ENCODE measurements at regions not wholly inside any gene's neighbourhood (a gene's known extent, or its start where the extent isn't known, plus 50 kb on each side); places are given as distances from the start of the nearest gene placed in this dataset.
"Not testable (repeated sequence)": the region's sequence is repeated elsewhere in the genome, so short reads cannot be mapped to it uniquely, and the experiment has no call there.

DNA sequence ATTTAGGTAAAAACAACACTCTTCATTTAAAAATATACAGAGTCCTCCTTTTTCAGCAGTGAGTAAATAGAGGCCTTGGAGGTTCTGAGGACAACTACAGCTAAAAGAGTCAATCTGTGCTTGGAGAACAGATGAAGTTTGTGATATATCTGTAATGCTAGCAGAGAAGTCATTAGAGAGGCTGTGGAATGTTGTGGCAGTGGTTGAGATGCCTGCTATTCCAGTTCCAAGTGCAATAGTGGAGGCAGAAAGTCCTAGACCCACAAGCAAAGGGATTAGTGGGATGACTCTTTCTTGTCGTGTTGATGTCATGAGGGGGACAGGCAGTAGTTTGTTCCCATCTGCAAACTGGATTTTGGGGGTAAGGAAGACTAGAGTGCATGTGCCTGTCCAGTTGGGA, 62.1 kb upstream of the EZR start:
- not testable (repeated sequence) for DNase-seq

DNA sequence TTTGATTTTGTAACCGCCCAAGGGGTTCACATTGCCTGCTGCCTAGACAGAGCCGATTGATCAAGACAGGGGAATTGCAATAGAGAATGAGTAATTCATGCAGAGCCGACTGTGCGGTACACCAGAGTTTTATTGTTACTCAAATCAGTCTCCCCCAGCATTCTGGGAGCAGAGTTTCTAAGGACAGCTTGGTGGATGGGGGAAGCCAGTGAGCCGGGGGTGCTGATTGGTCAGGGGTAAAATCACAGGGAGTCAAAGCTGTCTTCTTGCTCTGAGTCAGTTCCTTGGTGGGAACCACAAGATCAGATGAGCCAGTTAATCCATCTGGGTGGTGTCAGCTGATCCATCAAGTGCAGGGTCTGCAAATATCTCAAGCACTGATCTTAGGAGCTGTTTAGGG, 60.0 kb upstream of the EZR start:
- no peak for DNase-seq

DNA sequence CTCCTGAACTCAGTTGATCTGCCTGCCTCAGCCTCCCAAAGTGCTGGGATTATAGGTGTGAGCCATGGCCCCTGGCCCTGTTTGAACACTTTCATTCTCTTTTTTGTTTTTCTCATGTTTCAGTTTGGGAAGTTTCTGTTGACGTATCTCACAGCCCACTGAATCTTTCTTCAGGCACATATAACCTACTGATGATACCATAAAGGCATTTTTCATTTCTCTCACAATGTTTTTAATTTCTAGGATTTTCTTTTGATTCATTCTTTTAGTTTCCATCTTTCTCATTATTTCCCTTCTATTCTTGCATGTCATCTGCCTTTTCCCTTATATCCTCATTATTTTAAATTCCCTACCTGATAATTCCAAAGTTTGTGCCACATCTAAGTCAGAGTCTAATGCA, 58.5 kb upstream of the EZR start:
- no peak for DNase-seq

DNA sequence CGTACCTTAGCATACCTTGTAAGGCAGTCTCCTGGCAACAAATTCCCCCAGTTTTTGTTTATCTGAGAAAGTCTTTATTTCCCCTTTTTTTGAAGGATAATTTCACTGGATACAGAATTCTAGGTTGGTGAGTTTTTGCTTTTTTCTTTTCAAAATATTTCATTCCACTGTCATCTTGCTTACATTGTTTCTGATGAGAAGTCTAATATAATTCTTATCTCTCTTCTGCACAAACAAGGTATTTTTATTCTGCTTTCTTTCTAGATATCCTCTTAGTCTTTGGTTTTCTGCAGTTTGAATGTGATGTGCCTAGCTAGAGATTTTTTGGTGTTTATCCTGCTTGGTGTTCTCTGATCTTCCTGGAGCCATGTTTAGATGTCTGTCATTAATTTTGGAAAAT, 57.7 kb upstream of the EZR start:
- no peak for DNase-seq

DNA sequence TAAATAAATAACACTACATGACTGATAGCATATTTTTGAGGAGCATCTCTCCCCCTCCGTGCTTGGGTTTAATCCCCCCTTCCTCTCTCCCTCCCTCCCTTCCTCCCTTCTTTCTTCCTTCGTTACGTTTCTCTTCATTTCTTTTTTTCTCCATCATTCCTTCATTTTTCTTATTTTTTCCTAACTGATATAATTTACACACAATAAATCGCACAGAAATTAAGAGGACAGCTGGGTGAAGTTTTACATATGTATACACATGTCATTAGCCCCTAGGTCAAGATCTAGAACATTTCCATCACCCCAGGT, 51.4 kb upstream of the EZR start:
- DNase-seq: no peak

DNA sequence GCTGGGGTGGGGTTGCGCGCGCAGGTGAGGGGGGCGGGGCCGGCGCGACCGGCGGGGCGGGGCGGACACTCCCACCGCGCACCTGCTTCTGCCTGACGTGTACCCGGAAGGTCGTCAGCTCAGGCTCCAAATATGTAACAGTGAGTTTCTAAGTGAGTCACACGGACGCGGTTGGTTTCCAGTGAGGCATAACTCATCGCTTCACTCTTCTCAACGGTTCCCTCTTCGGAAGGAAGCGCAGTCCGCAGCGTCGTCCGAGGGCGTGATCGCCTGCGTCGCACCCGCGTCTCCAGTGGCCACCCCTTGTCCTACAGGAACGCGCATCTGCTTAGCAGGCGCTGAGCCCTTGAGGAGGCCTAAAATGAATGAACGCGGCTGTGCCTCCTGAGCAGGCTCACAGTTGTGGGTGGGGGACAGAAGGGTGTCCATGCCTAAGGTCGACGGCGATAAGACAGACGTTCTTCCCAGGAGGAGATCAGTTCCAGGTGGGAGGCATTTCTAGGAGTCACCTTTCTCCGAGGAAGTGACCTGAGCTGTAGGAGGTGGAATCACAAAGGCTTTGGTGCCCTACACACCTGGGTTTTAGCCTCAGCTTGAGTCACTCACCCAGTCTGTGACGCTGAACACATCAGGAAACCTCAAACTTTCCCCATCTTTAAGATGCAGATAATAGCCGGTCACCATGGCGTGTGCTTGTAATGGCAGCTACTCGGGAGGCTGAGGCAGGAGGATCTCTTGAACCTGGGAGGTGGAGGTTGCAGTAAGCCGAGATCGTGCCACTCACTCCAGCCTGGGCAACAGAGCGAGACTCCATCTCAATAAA, 50.9 kb upstream of the EZR start:
- DNase-seq: peak; percentile 87

DNA sequence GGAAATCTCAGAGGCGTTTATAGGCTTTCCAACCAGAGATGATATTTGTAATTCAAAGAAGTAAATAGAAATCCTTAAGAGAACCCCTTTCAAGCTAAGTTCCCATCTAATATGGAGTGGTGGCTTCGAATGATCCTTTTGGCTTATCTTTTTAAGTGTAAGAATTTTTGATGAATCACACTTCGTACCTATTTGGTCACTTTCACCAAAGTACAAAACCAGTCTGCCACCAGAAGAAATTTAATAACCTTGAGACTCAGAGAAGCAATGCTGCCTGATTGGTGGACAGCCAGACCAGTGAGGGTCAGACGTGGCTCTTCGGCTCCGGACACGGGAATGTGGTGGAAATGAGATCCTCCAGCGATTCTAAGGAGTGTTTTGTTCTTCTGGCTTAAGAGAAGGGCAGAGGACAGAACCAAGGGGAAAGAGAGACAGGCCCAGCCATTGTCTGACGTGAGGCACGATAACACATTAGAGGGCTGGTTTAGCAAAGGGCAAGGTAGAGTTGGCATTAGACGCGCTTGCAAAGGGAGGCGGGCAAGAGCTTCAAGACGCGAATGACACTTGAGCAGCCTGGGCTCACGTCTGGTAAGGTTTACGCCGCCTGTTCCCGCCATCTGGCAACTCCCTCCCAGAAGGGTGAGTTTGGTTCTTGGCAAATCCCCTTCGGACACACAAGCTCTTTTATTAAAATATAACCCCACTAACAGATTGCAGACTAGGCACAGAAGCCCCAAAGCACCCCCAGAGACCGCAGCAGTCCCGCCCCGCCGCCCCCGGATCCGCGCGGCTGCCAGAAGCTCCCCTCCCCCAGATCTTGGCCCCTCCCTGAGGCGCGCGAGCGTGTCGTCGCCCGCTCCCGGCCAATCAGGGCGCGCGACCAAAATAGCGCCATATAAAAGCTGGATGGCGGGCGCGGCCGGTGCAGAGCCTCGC, 50.0 kb upstream of the EZR start:
- peak; percentile 87 for DNase-seq
